ENCODE measurements at regions not wholly inside any gene's neighbourhood (a gene's known extent, or its start where the extent isn't known, plus 50 kb on each side); places are given as distances from the start of the nearest gene placed in this dataset.

GRCh38 chr20:37643400-37643799 is 50.4 kb upstream of the CTNNBL1 start:
- no peak for DNase-seq

- DNase-seq = no peak
Measured at GRCh38 chr20:37642246-37642645, 51.6 kb upstream of the CTNNBL1 start.

GRCh38 chr20:37640600-37641561 is 52.9 kb upstream of the CTNNBL1 start:
- DNase-seq = no peak

GRCh38 chr20:37638527-37638926 is 55.3 kb upstream of the CTNNBL1 start:
- no peak for DNase-seq

GRCh38 chr20:37636977-37637376 is 56.9 kb upstream of the CTNNBL1 start:
- no peak for DNase-seq

- DNase-seq = no peak
Measured at GRCh38 chr20:37636212-37636975, 57.4 kb upstream of the CTNNBL1 start.

- DNase-seq = no peak
Measured at GRCh38 chr20:37630993-37631392, 62.8 kb upstream of the CTNNBL1 start.

GRCh38 chr20:37630166-37630565 is 63.7 kb upstream of the CTNNBL1 start:
- DNase-seq = peak; percentile 29

- DNase-seq = no peak
Measured at GRCh38 chr20:37627767-37628130, 66.1 kb upstream of the CTNNBL1 start.

GRCh38 chr20:37627060-37627766 is 66.6 kb upstream of the CTNNBL1 start:
- DNase-seq = peak; percentile 67

- DNase-seq = no peak
Measured at GRCh38 chr20:37624963-37625362, 68.9 kb upstream of the CTNNBL1 start.

GRCh38 chr20:37622728-37623127 is 71.1 kb upstream of the CTNNBL1 start:
- no peak for DNase-seq

GRCh38 chr20:37619496-37619895 is 74.3 kb upstream of the CTNNBL1 start:
- no peak for DNase-seq

GRCh38 chr20:37616110-37616425 is 77.8 kb upstream of the CTNNBL1 start:
- DNase-seq = no peak

- no peak for DNase-seq
Measured at GRCh38 chr20:37615340-37616109, 78.3 kb upstream of the CTNNBL1 start.

- no peak for DNase-seq
Measured at GRCh38 chr20:37611852-37612251, 82.0 kb upstream of the CTNNBL1 start.

GRCh38 chr20:37611346-37611745 is 82.5 kb upstream of the CTNNBL1 start:
- DNase-seq = no peak

- no peak for DNase-seq
Measured at GRCh38 chr20:37610203-37610798, 82.6 kb upstream of the BLCAP start.

GRCh38 chr20:37602634-37603033 is 75.0 kb upstream of the BLCAP start:
- no peak for DNase-seq

- no peak for DNase-seq
Measured at GRCh38 chr20:37600486-37600885, 72.8 kb upstream of the BLCAP start.

- DNase-seq = no peak
Measured at GRCh38 chr20:37598575-37599342, 71.1 kb upstream of the BLCAP start.

Measured in right hindlimb (tissue), 1 donor.